Vagina (tissue), 2 donors: ENCODE measurements at regions not wholly inside any gene's neighbourhood (a gene's known extent, or its start where the extent isn't known, plus 50 kb on each side); places are given as distances from the start of the nearest gene placed in this dataset.

Source experiments
- POLR2A ChIP-seq, 2 donors: fragments of 450-650 bp; IDR thresholded peaks; one replicate each; pipeline ENCODE4 v1.6.1; 2017; ENCODE audit warnings: antibody characterized with exemption in 2 of 2, mild to moderate bottlenecking in 2 of 2, moderate library complexity in 2 of 2
- POLR2AphosphoS5 ChIP-seq, 2 donors: sonication (generic); formaldehyde crosslinking; IDR thresholded peaks; one replicate each; pipeline ENCODE4 v1.9.0; 2017; ENCODE audit warnings: antibody characterized with exemption in 2 of 2, mild to moderate bottlenecking in 2 of 2, low read depth in 1 of 2; ENCODE audit not compliant: insufficient read depth in 1 of 2
- TF ChIP-seq, protein P1 (sequence below), 3 experiments: fragments of 450-650 bp in 2 of 3; fragments of 200-600 bp in 1 of 3; sonication (generic) in 1 of 3; IDR thresholded peaks; one replicate each; pipeline ENCODE4 v1.5.1; 2017 to 2019; ENCODE audit warnings: antibody characterized with exemption in 3 of 3, mild to moderate bottlenecking in 2 of 3, moderate library complexity in 2 of 3

DNA sequence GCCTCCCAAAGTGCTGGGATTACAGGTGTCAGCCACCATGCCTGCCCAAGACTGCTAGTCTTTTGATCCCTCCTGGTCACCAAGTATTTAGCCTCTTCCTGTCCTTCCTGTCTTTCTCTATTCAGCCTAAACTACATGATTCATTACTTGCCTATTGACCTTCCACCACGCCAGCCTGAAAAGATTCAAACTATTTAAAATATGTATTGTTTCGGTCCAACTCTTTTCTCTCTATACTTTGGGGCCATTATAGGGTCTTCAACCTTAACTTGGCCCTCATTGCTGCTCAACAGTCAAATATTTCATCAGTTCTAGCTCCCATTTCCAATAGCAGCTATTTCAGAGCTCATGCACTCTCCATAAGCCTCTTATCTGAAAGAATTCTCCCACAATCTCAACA, 153.0 kb downstream of the TNFSF18 start:
- TF ChIP-seq, protein P1, sequence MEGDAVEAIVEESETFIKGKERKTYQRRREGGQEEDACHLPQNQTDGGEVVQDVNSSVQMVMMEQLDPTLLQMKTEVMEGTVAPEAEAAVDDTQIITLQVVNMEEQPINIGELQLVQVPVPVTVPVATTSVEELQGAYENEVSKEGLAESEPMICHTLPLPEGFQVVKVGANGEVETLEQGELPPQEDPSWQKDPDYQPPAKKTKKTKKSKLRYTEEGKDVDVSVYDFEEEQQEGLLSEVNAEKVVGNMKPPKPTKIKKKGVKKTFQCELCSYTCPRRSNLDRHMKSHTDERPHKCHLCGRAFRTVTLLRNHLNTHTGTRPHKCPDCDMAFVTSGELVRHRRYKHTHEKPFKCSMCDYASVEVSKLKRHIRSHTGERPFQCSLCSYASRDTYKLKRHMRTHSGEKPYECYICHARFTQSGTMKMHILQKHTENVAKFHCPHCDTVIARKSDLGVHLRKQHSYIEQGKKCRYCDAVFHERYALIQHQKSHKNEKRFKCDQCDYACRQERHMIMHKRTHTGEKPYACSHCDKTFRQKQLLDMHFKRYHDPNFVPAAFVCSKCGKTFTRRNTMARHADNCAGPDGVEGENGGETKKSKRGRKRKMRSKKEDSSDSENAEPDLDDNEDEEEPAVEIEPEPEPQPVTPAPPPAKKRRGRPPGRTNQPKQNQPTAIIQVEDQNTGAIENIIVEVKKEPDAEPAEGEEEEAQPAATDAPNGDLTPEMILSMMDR (IDR thresholded peaks at IDR 0.05) = no peak
- TF ChIP-seq POLR2A (IDR thresholded peaks at IDR 0.05) = no peak
- no peak for TF ChIP-seq POLR2AphosphoS5 (IDR thresholded peaks at IDR 0.05; ENCODE audit: insufficient read depth in 1 of 2, low read depth in 1 of 2)
